Panc1 (cell line): ENCODE measurements at regions not wholly inside any gene's neighbourhood (a gene's known extent, or its start where the extent isn't known, plus 50 kb on each side); places are given as distances from the start of the nearest gene placed in this dataset.

Experiments used
- TF ChIP-seq, protein P1 (sequence below): fragments of 450-650 bp; IDR thresholded peaks from 2 replicates; pipeline ENCODE4 v1.5.1; 2017; ENCODE audit warnings: mild to moderate bottlenecking
- TF ChIP-seq, protein P2 (sequence below), 2 experiments: IDR thresholded peaks; 2 replicates each; pipeline ENCODE4 v1.6.1; 2011 to 2012; ENCODE audit warnings: low read depth in 2 of 2, control low read depth in 1 of 2, low read length in 1 of 2, mild to moderate bottlenecking in 1 of 2, moderate library complexity in 1 of 2; ENCODE audit not compliant: insufficient read depth in 1 of 2

DNA sequence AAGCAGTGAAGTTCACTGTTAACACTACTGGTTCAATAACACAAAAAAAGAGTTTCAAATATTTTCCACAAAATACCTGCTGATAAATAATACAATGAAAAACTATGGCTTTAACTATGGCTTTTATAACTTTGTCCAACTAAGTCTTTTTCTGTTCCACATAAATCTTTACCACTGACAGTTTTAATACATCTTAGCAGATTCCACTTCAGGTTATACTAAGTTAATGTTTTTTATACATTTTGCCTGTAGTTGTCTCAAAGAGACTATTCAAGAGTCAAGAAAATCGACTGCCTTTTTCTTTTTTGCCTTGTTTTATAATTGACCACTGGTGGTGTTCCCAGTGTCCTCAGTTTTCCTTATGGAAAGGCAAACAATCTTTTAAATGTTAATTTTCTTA is 379.7 kb upstream of the PMFBP1 start:
- TF ChIP-seq, protein P1, sequence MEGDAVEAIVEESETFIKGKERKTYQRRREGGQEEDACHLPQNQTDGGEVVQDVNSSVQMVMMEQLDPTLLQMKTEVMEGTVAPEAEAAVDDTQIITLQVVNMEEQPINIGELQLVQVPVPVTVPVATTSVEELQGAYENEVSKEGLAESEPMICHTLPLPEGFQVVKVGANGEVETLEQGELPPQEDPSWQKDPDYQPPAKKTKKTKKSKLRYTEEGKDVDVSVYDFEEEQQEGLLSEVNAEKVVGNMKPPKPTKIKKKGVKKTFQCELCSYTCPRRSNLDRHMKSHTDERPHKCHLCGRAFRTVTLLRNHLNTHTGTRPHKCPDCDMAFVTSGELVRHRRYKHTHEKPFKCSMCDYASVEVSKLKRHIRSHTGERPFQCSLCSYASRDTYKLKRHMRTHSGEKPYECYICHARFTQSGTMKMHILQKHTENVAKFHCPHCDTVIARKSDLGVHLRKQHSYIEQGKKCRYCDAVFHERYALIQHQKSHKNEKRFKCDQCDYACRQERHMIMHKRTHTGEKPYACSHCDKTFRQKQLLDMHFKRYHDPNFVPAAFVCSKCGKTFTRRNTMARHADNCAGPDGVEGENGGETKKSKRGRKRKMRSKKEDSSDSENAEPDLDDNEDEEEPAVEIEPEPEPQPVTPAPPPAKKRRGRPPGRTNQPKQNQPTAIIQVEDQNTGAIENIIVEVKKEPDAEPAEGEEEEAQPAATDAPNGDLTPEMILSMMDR = no peak
- TF ChIP-seq, protein P2, sequence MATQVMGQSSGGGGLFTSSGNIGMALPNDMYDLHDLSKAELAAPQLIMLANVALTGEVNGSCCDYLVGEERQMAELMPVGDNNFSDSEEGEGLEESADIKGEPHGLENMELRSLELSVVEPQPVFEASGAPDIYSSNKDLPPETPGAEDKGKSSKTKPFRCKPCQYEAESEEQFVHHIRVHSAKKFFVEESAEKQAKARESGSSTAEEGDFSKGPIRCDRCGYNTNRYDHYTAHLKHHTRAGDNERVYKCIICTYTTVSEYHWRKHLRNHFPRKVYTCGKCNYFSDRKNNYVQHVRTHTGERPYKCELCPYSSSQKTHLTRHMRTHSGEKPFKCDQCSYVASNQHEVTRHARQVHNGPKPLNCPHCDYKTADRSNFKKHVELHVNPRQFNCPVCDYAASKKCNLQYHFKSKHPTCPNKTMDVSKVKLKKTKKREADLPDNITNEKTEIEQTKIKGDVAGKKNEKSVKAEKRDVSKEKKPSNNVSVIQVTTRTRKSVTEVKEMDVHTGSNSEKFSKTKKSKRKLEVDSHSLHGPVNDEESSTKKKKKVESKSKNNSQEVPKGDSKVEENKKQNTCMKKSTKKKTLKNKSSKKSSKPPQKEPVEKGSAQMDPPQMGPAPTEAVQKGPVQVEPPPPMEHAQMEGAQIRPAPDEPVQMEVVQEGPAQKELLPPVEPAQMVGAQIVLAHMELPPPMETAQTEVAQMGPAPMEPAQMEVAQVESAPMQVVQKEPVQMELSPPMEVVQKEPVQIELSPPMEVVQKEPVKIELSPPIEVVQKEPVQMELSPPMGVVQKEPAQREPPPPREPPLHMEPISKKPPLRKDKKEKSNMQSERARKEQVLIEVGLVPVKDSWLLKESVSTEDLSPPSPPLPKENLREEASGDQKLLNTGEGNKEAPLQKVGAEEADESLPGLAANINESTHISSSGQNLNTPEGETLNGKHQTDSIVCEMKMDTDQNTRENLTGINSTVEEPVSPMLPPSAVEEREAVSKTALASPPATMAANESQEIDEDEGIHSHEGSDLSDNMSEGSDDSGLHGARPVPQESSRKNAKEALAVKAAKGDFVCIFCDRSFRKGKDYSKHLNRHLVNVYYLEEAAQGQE (IDR thresholded peaks at IDR 0.05; ENCODE audit: insufficient read depth in 1 of 2, low read depth in 2 of 2, low read length in 1 of 2) = no peak
